K562 (cell line): ENCODE measurements at regions not wholly inside any gene's neighbourhood (a gene's known extent, or its start where the extent isn't known, plus 50 kb on each side); places are given as distances from the start of the nearest gene placed in this dataset.

Experiments used
- ARHGAP35 ChIP-seq: fragments of 450-650 bp; IDR thresholded peaks from 2 replicates; pipeline ENCODE4 v1.6.1; 2018; ENCODE audit not compliant: partially characterized antibody
- FIP1L1 ChIP-seq: fragments of 200-400 bp; formaldehyde crosslinking; IDR thresholded peaks from 2 replicates; pipeline ENCODE4 v1.6.1; 2018; ENCODE audit warnings: mild to moderate bottlenecking, low read depth, low read length; ENCODE audit not compliant: poor library complexity, severe bottlenecking
- FOXJ3 ChIP-seq: sonication (generic); formaldehyde crosslinking; IDR thresholded peaks from 2 replicates; pipeline ENCODE4 v1.4.0; 2020; ENCODE audit warnings: mild to moderate bottlenecking, missing genetic modification reagents
- FOXM1 ChIP-seq, 2 experiments: fragments of 450-650 bp in 1 of 2; sonication (generic) in 1 of 2; formaldehyde crosslinking in 1 of 2; IDR thresholded peaks; 2 replicates each; pipeline versions ENCODE4 v1.6.1 to v1.9.0; 2017 to 2022; ENCODE audit warnings: low read depth in 2 of 2, mild to moderate bottlenecking in 2 of 2, missing genetic modification reagents in 1 of 2, moderate library complexity in 1 of 2
- KDM1A ChIP-seq, 2 experiments: fragments of 450-650 bp; IDR thresholded peaks; 2 replicates each; pipeline ENCODE4 v1.6.1; 2016; ENCODE audit warnings: mild to moderate bottlenecking in 2 of 2
- MAZ ChIP-seq, 2 experiments: fragments of 450-650 bp in 1 of 2; sonication (generic) in 1 of 2; formaldehyde crosslinking; IDR thresholded peaks in 1 of 2; conservative IDR thresholded peaks in 1 of 2; 2 replicates each; pipeline versions ENCODE4 v1.4.0 to v1.5.0; 2020; ENCODE audit warnings: mild to moderate bottlenecking in 1 of 2, missing genetic modification reagents in 1 of 2
- MEF2A ChIP-seq: IDR thresholded peaks from 2 replicates; pipeline ENCODE4 v1.6.1; 2011; ENCODE audit warnings: low read depth, mild to moderate bottlenecking, low read length, moderate library complexity; ENCODE audit not compliant: control insufficient read depth
- MYC ChIP-seq, 2 experiments: fragments of 250-450 bp in 1 of 2; sonication (Bioruptor Pico) in 1 of 2; IDR thresholded peaks; 2 replicates each; pipeline versions ENCODE4 v1.5.1 to v1.6.1; 2012 to 2021; ENCODE audit warnings: low read depth in 2 of 2, borderline replicate concordance in 1 of 2, improper control_type of control experiment in 1 of 2, low read length in 1 of 2, mild to moderate bottlenecking in 1 of 2, moderate library complexity in 1 of 2
- TFAM ChIP-seq: fragments of 250-450 bp; sonication (Bioruptor Pico); conservative IDR thresholded peaks from 2 replicates; pipeline ENCODE4 v1.5.0; 2021; ENCODE audit warnings: mild to moderate bottlenecking, moderate library complexity
- ZNF398 ChIP-seq: fragments of 250-450 bp; sonication (Bioruptor Pico); IDR thresholded peaks from 2 replicates; pipeline ENCODE4 v1.8.0; 2021; ENCODE audit warnings: moderate library complexity, mild to moderate bottlenecking, inconsistent platforms
- TF ChIP-seq, protein P1 (sequence below): fragments of 250-450 bp; sonication (Bioruptor Pico); IDR thresholded peaks from 2 replicates; pipeline ENCODE4 v1.5.0; 2021
- TF ChIP-seq, protein P2 (sequence below), 3 experiments: IDR thresholded peaks in 2 of 3; conservative IDR thresholded peaks in 1 of 3; 2 replicates each; pipeline ENCODE4 v1.5.1; 2011 to 2012; ENCODE audit warnings: low read length in 3 of 3, mild to moderate bottlenecking in 3 of 3, control low read depth in 2 of 3, improper control_type of control experiment in 1 of 3, inconsistent platforms in 1 of 3, low read depth in 1 of 3, mixed read lengths in 1 of 3, moderate library complexity in 1 of 3; ENCODE audit not compliant: insufficient read depth in 2 of 3

DNA sequence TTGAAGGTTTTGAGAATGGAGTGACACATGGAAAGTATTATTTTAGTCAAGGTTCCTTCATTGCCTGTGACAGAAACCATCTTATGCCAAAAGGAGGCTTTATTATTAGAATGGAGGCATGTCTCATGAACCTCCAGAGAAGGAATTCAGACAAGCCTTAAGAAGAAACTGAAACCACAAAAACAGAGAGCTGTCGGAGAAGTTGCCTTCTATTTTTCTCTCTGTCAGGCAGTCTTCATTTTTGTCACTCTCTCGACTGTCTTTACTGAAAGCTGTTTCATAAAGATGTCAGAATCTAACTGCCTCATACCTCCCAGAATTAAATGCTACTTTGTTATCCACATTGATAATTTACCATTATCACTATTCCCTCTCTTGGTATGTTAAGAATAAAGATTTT lies 434.7 kb upstream of the ADGRL4 start:
- no peak for TF ChIP-seq ZNF398 (CRISPR knock-in tag)
- TF ChIP-seq MAZ (CRISPR knock-in tag; conservative IDR thresholded peaks at IDR 0.05 in 1 of 2, IDR thresholded peaks at IDR 0.05 in 1 of 2): no peak
- TF ChIP-seq ARHGAP35: no peak
- TF ChIP-seq, protein P1, sequence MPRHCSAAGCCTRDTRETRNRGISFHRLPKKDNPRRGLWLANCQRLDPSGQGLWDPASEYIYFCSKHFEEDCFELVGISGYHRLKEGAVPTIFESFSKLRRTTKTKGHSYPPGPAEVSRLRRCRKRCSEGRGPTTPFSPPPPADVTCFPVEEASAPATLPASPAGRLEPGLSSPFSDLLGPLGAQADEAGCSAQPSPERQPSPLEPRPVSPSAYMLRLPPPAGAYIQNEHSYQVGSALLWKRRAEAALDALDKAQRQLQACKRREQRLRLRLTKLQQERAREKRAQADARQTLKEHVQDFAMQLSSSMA (CRISPR knock-in tag): no peak
- TF ChIP-seq MYC (IDR thresholded peaks at IDR 0.05; ENCODE audit: low read depth, low read length): no peak
- TF ChIP-seq MYC (CRISPR knock-in tag; IDR thresholded peaks at IDR 0.05; ENCODE audit: borderline replicate concordance, low read depth): no peak
- TF ChIP-seq TFAM (CRISPR knock-in tag): no peak
- TF ChIP-seq FIP1L1: no peak
- TF ChIP-seq FOXM1 (IDR thresholded peaks at IDR 0.05; ENCODE audit: low read depth): no peak
- no peak for TF ChIP-seq FOXM1 (CRISPR knock-in tag; IDR thresholded peaks at IDR 0.05; ENCODE audit: low read depth)
- TF ChIP-seq MEF2A: no peak
- TF ChIP-seq FOXJ3: no peak
- no peak for TF ChIP-seq KDM1A (IDR thresholded peaks at IDR 0.05)
- TF ChIP-seq, protein P2, sequence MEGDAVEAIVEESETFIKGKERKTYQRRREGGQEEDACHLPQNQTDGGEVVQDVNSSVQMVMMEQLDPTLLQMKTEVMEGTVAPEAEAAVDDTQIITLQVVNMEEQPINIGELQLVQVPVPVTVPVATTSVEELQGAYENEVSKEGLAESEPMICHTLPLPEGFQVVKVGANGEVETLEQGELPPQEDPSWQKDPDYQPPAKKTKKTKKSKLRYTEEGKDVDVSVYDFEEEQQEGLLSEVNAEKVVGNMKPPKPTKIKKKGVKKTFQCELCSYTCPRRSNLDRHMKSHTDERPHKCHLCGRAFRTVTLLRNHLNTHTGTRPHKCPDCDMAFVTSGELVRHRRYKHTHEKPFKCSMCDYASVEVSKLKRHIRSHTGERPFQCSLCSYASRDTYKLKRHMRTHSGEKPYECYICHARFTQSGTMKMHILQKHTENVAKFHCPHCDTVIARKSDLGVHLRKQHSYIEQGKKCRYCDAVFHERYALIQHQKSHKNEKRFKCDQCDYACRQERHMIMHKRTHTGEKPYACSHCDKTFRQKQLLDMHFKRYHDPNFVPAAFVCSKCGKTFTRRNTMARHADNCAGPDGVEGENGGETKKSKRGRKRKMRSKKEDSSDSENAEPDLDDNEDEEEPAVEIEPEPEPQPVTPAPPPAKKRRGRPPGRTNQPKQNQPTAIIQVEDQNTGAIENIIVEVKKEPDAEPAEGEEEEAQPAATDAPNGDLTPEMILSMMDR (IDR thresholded peaks at IDR 0.05 in 2 of 3, conservative IDR thresholded peaks at IDR 0.05 in 1 of 3; ENCODE audit: insufficient read depth in 2 of 3, low read depth in 1 of 3, low read length in 3 of 3): no peak
